ENCODE measurements at regions not wholly inside any gene's neighbourhood (a gene's known extent, or its start where the extent isn't known, plus 50 kb on each side); places are given as distances from the start of the nearest gene placed in this dataset.

DNA sequence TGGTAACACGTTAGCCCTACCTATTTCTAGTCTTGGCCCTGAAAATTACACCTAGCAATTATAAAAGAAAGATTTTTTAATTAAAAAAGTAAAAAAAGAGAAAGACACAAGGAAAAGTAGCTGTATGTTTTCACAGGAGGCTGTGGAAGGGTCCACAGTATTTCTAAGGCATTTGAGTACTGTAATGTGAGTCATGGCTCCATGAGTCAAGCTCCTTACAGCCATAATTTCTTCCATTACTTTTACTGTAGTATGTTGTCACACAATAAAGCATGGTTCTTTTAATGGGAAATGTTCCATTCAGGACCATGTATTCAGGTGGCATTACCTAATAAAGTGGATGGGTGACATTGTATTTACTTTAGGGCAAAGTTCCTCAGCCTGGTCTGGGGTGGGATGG is 113.4 kb downstream of the GPR37 start:
- TF ChIP-seq POLR2AphosphoS5 (IDR thresholded peaks at IDR 0.05), result no peak
- TF ChIP-seq, protein P1, sequence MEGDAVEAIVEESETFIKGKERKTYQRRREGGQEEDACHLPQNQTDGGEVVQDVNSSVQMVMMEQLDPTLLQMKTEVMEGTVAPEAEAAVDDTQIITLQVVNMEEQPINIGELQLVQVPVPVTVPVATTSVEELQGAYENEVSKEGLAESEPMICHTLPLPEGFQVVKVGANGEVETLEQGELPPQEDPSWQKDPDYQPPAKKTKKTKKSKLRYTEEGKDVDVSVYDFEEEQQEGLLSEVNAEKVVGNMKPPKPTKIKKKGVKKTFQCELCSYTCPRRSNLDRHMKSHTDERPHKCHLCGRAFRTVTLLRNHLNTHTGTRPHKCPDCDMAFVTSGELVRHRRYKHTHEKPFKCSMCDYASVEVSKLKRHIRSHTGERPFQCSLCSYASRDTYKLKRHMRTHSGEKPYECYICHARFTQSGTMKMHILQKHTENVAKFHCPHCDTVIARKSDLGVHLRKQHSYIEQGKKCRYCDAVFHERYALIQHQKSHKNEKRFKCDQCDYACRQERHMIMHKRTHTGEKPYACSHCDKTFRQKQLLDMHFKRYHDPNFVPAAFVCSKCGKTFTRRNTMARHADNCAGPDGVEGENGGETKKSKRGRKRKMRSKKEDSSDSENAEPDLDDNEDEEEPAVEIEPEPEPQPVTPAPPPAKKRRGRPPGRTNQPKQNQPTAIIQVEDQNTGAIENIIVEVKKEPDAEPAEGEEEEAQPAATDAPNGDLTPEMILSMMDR (IDR thresholded peaks at IDR 0.05), result no peak

Data from sigmoid colon (tissue), 4 donors.